GM06990 (cell line): ENCODE measurements at regions not wholly inside any gene's neighbourhood (a gene's known extent, or its start where the extent isn't known, plus 50 kb on each side); places are given as distances from the start of the nearest gene placed in this dataset.

Experiments used
- DNase-seq: peaks from one replicate; pipeline ENCODE4 v3.0.0-alpha.2; 2011; ENCODE audit not compliant: insufficient read length; ENCODE audit errors: extremely low read depth
- H3K27me3 ChIP-seq: replicated peaks from 2 replicates; pipeline ENCODE4 v1.6.0; 2011; ENCODE audit warnings: low read length; ENCODE audit not compliant: control insufficient read depth, insufficient read depth
- H3K36me3 ChIP-seq: 2 replicates; pipeline ENCODE4 v1.5.1; 2011; ENCODE audit warnings: low read length; ENCODE audit not compliant: control insufficient read depth, insufficient read depth
- H3K4me3 ChIP-seq: replicated peaks from 2 replicates; pipeline ENCODE4 v1.5.1; 2011; ENCODE audit warnings: low read depth, mild to moderate bottlenecking, control low read depth, low read length
- CTCF ChIP-seq: IDR thresholded peaks from 2 replicates; pipeline ENCODE4 v1.5.1; 2011; ENCODE audit warnings: low read length, control low read depth, mild to moderate bottlenecking, inconsistent platforms; ENCODE audit not compliant: insufficient read depth, poor library complexity, severe bottlenecking

- no peak for TF ChIP-seq CTCF
- no peak for DNase-seq
- H3K27me3 ChIP-seq, result no peaks in the 10 kb centered on the region
- H3K4me3 ChIP-seq, result no peak overlapping the region
- no peaks in the 10 kb centered on the region for H3K36me3 ChIP-seq
Measured at GRCh38 chr9:22683700-22684075, 237.1 kb downstream of the DMRTA1 start.

- no peak for DNase-seq
- no peak overlapping the region for H3K4me3 ChIP-seq
- H3K27me3 ChIP-seq, result no peaks in the 10 kb centered on the region
- no peak for TF ChIP-seq CTCF
- no peaks in the 10 kb centered on the region for H3K36me3 ChIP-seq
Measured at GRCh38 chr9:22693156-22693555, 246.5 kb downstream of the DMRTA1 start.

- no peaks in the 10 kb centered on the region for H3K27me3 ChIP-seq
- DNase-seq, result no peak
- H3K36me3 ChIP-seq, result no peaks in the 10 kb centered on the region
- TF ChIP-seq CTCF, result no peak
- H3K4me3 ChIP-seq, result no peak overlapping the region
Measured at GRCh38 chr9:22700171-22700570, 253.5 kb downstream of the DMRTA1 start.

- no peak overlapping the region for H3K4me3 ChIP-seq
- no peak for TF ChIP-seq CTCF
- H3K27me3 ChIP-seq, result no peaks in the 10 kb centered on the region
- H3K36me3 ChIP-seq, result no peaks in the 10 kb centered on the region
- DNase-seq, result no peak
Measured at GRCh38 chr9:22718653-22719052, 272.0 kb downstream of the DMRTA1 start.

- no peaks in the 10 kb centered on the region for H3K36me3 ChIP-seq
- no peaks in the 10 kb centered on the region for H3K27me3 ChIP-seq
- no peak for TF ChIP-seq CTCF
- no peak for DNase-seq
- no peak overlapping the region for H3K4me3 ChIP-seq
Measured at GRCh38 chr9:22722492-22722891, 275.9 kb downstream of the DMRTA1 start.

- H3K36me3 ChIP-seq, result no peaks in the 10 kb centered on the region
- no peak overlapping the region for H3K4me3 ChIP-seq
- DNase-seq, result no peak
- TF ChIP-seq CTCF, result no peak
- H3K27me3 ChIP-seq, result no peaks in the 10 kb centered on the region
Measured at GRCh38 chr9:22731786-22732185, 285.2 kb downstream of the DMRTA1 start.
